ENCODE measurements at regions not wholly inside any gene's neighbourhood (a gene's known extent, or its start where the extent isn't known, plus 50 kb on each side); places are given as distances from the start of the nearest gene placed in this dataset.
A peak's percentile ranks its signal among the peaks of the same experiment; 100 is the strongest.

DNA sequence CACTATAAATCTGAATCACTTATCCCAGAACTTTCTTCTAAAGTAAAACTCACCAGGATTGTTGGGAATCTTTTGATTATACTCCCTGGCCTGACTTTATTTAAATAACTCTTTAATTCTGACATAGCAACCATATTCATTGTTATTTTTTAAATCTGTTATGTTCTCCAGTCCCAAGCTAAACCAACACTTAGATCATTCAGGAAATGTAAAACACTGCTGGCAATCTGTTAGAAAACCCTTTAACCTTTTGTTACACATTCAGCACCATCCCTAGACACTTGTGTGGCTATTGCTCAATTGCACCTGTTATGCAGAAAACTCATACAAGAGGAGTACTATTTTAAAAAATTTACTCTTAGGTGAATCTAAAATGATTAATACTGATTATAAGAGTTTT, 101.8 kb upstream of the NHSL1 start:
- TF ChIP-seq JUN (IDR thresholded peaks at IDR 0.05; ENCODE audit: borderline replicate concordance, insufficient read depth, insufficient read length, low read depth) (peak; percentile 41), POLR2AphosphoS5 (IDR thresholded peaks at IDR 0.05; ENCODE audit: insufficient read depth, low read depth, low read length) (no peak), EZH2 (IDR thresholded peaks at IDR 0.05; ENCODE audit: borderline replicate concordance, low read depth, low read length, severe bottlenecking) (no peak), POLR2A (IDR thresholded peaks at IDR 0.05; ENCODE audit: low read depth, low read length) (no peak)
- TF ChIP-seq, protein P1, sequence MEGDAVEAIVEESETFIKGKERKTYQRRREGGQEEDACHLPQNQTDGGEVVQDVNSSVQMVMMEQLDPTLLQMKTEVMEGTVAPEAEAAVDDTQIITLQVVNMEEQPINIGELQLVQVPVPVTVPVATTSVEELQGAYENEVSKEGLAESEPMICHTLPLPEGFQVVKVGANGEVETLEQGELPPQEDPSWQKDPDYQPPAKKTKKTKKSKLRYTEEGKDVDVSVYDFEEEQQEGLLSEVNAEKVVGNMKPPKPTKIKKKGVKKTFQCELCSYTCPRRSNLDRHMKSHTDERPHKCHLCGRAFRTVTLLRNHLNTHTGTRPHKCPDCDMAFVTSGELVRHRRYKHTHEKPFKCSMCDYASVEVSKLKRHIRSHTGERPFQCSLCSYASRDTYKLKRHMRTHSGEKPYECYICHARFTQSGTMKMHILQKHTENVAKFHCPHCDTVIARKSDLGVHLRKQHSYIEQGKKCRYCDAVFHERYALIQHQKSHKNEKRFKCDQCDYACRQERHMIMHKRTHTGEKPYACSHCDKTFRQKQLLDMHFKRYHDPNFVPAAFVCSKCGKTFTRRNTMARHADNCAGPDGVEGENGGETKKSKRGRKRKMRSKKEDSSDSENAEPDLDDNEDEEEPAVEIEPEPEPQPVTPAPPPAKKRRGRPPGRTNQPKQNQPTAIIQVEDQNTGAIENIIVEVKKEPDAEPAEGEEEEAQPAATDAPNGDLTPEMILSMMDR (IDR thresholded peaks at IDR 0.05; ENCODE audit: extremely low read depth in 1 of 2, insufficient read depth in 1 of 2, low read depth in 1 of 2, low read length in 2 of 2): no peak
- TF ChIP-seq, protein P2, sequence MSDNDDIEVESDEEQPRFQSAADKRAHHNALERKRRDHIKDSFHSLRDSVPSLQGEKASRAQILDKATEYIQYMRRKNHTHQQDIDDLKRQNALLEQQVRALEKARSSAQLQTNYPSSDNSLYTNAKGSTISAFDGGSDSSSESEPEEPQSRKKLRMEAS (IDR thresholded peaks at IDR 0.05; ENCODE audit: insufficient read depth, insufficient read length): no peak

All from endothelial cell of umbilical vein (primary cell).